ENCODE measurements at regions not wholly inside any gene's neighbourhood (a gene's known extent, or its start where the extent isn't known, plus 50 kb on each side); places are given as distances from the start of the nearest gene placed in this dataset.

GRCh38 chr6:6932341-6932740 is 175.4 kb upstream of the RREB1 start:
- TF ChIP-seq CTCF (IDR thresholded peaks at IDR 0.05; ENCODE audit: poor library complexity) (no peak), EZH2phosphoT487 (IDR thresholded peaks at IDR 0.05; ENCODE audit: low read depth, severe bottlenecking, unreplicated experiment) (no peak), EZH2 (IDR thresholded peaks at IDR 0.05; ENCODE audit: borderline replicate concordance) (no peak)
